Kidney glomerular epithelial cell (primary cell): ENCODE measurements at regions not wholly inside any gene's neighbourhood (a gene's known extent, or its start where the extent isn't known, plus 50 kb on each side); places are given as distances from the start of the nearest gene placed in this dataset.
A peak's percentile ranks its signal among the peaks of the same experiment; 100 is the strongest.
"Not testable (repeated sequence)": the region's sequence is repeated elsewhere in the genome, so short reads cannot be mapped to it uniquely, and the experiment has no call there.

Experiments used
- DNase-seq: peaks from one replicate; lab custom pipeline; 2025; lab: John Stamatoyannopoulos, UW

DNA sequence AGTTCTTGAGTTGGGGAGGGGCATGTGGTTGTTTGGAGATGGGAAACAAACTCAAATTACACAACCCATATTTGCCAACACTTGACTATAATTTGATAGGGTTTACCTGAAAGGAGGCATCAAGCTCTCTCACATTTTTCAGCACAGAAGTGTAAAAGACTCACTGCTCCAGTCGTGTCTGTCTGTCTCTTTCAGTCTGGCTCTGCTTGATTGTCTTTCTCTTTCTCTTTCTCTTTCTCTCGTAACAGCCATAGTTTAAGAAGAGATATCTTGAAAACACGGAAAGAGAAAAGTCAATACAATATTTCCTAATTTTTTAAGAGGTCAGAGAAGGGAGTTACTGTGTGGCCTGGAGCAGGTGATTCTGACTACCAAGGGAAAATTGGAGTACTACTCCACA is 413.6 kb upstream of the CXorf51A start:
- DNase-seq = no peak

DNA sequence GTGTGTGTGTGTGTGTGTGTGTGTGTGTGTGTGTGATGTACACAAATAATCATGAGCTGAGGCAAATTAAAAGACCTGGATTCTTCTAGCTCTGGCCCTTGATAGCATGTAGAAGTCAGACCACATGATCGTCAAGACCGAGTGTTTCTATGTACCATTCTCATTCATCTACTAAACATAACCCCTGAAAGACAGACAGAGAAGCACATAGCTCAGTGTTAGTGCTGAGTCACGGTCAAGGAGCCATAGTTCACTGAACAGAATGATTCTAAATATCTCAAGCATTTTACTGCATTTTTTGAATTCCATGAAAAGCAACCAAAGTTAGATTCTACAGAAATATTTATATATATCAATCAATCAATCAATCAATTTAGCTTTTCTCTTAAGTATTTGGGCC is 412.3 kb upstream of the CXorf51A start:
- peak; percentile 0 for DNase-seq

DNA sequence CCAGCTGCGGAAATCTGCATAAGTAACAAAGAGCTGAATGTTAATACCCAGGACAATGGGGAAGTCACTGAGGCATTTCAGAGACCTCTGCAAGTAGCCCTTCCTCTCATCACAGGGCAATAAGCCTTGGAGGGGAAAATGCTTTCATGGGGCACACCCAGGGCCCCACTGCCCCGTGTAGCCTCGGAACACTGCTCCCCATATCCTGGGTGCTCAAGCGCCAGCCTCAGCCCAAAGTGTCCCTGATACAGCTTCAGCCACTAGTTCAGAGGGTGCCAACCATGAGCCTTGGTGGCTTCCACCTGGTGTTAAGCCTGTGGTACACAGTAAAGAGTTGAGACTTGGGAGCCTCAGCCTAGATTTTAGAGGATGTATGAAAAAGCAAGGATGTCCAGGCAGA is 402.8 kb upstream of the CXorf51A start:
- no peak for DNase-seq

DNA sequence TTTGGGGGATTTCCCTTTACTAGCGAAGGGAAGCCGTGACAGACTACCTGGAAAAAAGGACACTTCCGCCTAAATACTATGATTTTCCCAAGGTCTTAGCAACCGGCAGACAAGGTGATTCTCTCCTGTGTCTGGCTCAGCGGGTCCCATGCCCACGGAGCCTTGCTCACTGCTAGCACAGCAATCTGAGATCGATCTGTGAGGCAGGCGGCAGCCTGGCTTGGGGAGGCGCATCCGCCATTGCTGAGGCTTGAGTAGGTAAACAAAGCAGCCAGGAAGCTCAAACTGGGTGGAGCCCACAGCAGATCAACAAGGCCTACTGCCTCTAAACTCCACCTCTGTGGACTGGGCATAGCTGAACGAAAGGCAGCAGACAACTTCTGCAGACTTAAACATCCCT is 385.9 kb upstream of the CXorf51A start:
- DNase-seq = not testable (repeated sequence)

DNA sequence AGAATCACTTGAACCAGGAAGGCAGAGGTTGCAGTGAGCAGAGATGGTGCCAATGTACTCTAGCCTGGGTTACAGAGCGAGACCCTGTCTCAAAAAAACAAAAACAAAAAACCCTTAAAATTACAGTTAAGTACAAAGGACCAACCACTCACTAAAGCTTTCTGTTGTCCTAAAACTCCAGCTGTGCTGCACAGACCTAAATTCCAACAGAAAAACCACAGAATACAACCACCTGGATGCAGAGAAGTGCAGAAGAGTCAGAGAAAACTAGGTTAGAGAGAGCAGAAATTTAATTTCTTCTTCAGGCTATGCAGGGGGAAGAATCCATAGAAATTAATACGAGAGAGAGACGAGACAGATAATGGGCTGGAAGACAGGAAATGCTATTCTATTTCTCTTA is 376.8 kb upstream of the CXorf51A start:
- DNase-seq = no peak

DNA sequence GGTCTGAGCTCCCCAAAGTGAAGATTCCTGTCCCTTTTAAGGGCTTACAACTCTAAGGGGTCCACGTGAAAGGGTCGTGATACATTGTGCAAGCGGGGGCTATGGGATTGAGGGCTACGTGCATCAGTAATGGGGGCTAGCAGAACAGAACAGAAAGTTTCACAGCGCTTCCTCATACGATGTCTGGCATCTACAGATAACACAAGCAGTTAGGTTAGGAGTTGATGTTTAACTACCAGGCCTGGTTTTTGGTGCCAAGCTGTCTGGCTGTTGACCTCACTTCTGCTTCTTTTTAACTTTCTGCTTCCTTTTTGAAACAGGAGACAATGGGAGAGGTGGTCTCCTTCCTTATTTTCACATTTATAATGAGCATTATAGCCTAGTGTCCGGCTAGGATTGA is 368.6 kb upstream of the CXorf51A start:
- DNase-seq = no peak

DNA sequence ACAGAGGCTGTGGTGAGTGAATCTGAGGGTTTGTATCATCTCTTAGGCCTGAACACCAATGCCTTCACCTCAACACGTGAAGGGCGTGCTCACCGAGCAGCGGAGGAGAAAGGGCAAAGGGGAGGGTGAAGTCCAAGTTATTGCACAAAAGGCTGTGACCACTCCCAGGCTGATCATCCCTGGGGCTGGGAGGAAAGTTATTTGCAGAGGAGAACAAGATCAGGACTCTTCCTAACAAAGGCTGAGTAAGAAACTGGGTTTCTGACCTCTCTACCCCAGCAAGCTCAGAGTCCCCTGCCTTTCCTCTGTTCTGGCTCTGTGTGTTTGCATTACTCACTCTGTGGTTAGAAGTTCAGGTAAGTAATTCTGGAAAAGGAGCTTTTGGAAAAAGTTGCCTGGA is 366.3 kb upstream of the CXorf51A start:
- DNase-seq = no peak

DNA sequence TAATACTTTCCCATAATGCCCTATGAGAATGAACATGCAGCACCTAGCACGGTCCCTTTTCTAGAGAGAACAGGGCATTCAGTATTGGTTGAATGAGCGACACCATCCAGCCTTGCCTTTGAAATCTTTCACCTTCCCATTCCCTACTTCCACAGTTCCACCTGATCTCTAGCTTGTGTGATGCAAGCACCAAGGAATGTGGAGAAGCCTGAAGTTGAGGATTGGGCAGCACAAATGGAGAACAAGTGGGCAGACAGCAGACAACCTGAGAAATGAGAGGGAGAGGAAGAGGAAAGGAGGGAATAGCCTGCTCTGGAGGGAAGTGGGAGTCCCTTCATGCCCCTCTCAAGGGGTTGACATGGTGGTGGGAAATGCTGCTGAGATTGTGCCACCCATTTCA is 365.1 kb upstream of the CXorf51A start:
- DNase-seq = no peak

DNA sequence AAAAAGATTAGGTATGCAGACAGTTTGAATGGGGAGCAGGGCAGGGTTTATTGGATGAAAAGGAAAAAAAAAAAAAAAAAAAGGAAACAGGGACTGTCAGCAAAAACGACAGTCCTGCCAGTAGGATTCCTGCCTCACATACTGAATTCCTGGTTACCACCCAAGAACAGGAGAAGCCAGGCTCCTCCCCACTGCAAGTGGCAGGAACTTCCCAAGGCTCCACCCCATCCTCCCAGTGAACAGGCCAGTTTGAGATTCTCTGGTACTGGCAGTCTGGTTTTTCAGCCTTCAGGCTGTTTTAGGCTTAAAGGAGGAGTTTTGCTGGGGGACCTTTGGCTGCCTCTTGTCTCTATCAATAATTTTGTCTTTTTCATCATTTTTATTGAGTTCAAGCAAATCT is 360.0 kb upstream of the CXorf51A start:
- DNase-seq = no peak

DNA sequence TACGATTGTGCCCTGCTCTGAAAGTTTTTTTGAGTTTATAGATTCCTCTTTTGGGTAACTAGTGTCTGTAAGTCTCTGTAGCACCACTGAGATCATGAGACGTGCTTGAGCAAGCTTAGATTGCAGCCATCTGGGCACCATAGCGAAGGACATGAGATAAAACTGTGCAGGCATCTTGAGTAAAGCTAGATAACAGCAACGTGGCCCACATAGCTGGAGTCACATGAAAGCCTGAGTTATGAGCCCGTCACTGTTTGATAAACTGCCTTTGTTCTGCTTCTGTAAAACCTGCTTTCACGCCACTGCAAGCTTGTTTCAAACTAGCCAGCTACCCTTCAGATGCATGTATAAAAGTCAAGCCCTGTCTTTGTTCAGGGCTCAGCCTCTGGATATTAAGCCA is 359.1 kb upstream of the CXorf51A start:
- DNase-seq = no peak

DNA sequence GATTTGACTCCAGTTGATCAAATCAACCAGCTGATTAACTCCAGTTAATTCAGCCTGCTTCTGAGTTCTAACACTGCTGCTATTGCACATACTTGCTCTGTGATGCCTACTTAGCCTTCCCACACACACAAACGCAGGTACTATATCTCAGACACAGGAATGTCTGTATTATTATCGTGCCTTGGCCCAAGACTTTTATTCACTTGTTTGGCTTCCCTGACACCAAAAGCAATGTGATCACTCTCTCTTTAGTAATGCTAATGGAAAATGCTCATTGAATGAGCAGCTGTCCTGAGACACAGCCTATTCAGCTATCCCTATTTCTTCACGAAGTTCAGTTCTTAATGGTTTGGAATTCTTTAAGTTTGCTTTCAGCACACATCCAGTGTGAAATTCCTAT is 356.4 kb upstream of the CXorf51A start:
- no peak for DNase-seq
